Endothelial cell of hepatic sinusoid (primary cell): ENCODE measurements at regions not wholly inside any gene's neighbourhood (a gene's known extent, or its start where the extent isn't known, plus 50 kb on each side); places are given as distances from the start of the nearest gene placed in this dataset.

Experiments
- in situ Hi-C: cut with HindIII; loops from 2 replicates; pipeline ENCODE4 v1.10.0; 2017; ENCODE audit warnings: low sequenced_read_pairs

DNA sequence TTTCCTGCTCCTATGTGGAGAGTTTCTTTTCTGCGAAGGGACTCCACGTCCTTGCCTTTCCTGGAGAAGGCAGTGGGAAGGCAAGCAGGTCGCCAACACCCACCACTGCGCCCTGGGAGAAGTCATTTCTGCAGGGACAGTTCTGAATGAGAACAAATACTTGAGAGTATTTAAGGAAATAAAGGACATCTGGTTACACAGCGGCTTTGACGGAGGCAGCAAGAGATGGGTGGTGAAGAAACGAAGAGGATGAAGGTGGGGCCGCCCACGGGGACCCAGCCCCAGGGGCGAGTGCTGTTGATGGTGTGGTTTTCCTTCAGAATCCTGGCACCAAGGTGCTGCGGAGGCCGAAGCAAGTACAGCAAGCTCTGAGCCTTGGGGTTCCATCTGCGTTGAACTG lies 75.5 kb downstream of the PSMG1 start:
- in situ Hi-C loops, result loop anchor here (25.0 kb wide), 1 partner anchor 370 kb away; no protein-coding TSS in a partner anchor

DNA sequence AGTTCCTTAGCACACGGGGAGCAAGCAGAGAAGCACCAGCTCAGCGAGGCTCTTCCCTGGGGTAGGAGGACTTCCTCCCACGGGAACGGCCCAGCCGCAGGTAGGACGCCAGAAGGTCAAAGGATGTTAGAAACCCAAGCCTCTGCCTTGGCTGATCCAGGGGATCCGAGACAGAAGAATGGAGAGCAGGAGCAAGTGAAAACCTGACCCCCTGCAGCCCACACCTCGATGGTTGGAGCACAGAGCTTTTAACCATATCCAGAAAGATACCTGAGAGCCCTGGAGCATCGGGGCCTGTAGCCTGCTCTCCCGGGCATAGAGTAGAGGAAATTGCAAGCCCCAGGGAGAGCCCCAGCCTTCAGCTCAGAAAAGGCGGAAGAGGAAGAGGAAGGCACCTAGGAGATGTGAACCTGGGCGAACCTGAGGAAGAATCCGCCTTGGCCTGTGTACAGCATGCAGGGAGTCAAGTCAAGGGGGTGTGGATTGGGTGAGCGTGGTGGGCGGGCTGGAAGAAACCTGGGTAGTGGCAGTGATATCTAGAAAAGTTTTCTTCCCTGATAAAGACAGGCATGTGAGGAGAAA lies 76.3 kb downstream of the PSMG1 start:
- in situ Hi-C loops, result loop anchor here (25.0 kb wide), 1 partner anchor 370 kb away; no protein-coding TSS in a partner anchor

DNA sequence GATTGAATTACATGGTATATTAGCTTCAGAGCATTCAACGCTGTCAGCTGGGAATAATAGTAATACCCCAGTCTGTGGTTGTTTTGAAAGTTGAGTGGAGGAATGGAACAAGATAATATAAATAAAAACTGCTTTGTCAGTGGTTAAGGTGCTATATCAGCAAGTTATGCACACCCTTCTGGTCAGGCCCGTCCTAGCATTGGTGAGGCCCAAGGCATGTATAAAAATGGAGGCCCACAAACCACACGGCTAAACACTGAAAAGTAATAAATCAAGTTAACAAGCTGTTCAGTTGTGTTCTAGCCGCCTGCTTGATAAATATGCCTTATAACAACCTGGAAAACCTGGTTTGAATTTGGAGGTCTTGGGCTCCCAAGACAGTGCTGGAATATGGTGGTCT lies 77.4 kb downstream of the PSMG1 start:
- in situ Hi-C loops, result loop anchor here (25.0 kb wide), 1 partner anchor 369 kb away; no protein-coding TSS in a partner anchor

DNA sequence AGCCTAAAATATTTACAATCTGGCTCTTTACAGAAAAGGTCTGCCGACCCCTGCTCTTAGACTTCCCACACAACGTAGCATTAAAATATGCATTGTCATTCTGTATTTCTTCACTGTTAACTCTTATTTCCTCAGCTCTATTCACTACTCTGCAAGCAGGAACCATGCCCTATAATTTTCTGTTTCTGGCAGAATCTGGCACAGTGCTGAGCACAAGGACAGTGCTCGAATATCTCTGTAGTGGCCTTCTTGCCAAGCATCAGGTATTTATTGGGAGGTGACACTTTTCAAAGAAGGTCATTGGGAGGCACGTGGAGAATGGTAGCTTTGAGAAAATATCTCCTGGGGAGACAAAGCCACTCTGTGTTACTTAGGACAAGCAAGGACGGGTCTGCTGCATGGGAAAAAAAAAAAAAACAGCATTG lies 77.9 kb downstream of the PSMG1 start:
- in situ Hi-C loops, result loop anchor here (25.0 kb wide), 1 partner anchor 368 kb away; no protein-coding TSS in a partner anchor

DNA sequence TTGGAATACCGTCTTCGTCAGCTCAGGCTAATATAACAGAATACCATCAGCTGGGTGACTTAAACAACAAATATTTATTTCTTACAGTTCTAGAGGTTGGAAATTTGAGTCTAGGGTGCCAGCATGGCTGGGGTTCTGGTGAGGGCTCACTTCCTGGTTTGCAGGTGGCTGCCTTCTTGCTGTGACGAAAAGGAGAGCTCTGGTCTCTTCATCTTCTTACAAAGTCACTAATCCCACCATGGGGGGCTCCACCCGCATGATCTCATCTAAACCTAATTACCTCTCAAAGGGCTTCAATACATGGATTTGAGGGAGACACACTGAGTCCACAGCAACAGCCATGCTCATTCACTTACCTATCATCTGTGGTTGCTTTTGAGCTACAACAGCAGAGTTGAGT lies 78.3 kb downstream of the PSMG1 start:
- in situ Hi-C loops, result loop anchor here (25.0 kb wide), 1 partner anchor 368 kb away; no protein-coding TSS in a partner anchor

DNA sequence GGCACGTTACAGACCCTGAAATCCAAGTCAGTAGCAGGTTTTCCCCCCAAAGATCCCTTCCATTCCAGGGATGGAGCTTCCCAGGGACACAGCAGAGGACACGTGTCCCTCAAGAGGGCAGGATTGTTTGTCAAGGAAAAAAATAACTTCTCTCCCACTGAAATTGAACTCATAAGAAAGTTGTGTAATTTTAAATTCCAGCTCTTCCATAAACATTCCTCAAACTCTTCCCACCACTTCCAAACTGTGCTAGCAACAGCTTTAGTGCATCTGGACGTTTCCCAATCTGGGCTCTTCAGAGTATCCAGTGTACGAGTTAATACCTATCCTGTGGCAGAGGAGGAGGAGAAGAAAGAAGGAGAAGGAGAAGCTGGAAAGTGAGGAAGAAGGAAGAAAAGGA lies 79.6 kb downstream of the PSMG1 start:
- in situ Hi-C loops, result loop anchor here (25.0 kb wide), 1 partner anchor 366 kb away; no protein-coding TSS in a partner anchor

DNA sequence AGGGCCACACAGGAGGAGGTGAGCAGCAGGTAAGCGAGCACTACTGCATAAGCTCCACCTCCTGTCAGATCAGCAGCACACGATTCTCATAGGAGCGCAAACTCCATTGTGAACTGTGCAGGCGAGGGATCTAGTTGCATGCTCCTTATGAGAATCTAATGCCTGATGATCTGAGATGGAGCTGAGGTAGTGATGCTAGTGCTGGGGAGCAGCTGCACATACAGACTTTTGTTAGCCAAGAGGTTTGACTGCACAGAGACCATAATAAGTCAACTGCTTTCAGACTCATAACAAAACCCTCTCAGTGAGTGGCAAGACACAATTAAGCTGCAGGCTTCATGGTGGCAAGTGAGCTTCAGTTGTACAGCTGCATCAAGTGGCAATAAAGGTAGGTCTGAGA lies 83.4 kb downstream of the PSMG1 start:
- in situ Hi-C loops, result loop anchor here (25.0 kb wide), 1 partner anchor 363 kb away; no protein-coding TSS in a partner anchor

DNA sequence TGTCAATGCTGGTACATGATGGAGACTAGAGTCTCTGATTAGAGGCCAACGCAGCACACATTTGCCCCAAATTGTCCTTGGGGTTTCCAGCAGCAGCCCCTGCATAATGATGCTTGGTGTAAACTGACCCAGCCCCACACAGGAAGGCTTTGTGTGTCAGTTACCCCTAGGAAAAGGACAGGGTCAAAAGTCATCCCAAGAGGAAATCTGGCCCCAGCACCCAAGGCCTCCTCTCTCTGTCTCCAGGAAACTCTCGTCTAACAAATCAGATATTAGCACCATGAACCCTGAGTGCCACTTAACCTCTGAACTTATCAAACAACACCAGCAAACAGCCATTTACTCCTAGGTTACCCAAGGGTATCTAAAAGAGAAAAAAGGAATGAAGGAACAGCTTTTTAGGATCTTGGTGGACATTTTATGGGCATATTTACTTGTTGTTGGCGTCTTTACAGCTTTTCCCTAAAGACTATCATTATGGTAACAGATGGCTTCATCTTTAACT lies 84.5 kb downstream of the PSMG1 start:
- in situ Hi-C loops, result no loop called here

DNA sequence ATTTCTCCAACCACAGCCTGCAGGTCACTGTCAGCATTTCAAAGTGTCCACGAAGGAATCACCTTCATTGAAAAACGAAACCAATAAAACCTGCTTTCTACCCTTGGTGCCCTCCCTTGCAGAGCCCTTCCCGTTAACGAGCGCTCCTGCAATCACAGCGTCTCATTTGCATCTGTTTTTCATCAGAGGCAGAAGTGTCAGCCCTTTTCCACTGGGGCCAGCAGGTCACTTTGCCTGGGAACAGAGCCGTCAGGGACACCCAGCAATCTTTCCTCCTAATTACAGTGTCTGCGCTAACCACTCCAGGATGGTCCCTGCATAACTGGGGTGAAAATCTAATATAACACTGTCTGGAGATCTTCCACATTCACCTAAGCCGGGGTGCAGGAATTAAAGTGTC lies 85.3 kb downstream of the PSMG1 start:
- in situ Hi-C loops, result no loop called here

DNA sequence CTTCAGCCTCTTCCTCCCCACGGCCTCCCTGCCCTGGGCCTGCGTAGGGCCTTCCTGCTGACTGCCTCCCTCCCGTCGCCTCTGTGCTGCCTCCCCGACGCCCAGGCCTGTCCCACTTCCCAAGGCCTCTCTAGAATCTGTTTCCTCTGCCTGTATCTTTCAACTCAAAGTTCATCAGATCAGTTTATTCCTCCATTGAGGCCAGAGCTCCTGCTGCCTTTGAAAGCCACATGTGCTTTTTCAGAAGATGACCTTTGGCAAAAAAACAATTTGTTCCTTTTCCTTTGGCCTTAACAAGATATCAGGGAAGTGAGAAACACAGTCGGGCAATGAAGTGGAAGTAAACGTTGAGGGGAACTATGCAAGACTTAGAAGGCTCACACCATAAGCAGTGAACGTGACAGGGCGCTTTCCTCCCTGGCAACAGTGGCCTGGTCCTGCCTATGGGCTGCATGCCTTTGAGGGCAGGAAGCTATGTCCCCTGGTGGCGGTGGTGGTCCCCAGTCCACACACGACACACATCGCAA lies 85.9 kb downstream of the PSMG1 start:
- in situ Hi-C loops, result no loop called here

DNA sequence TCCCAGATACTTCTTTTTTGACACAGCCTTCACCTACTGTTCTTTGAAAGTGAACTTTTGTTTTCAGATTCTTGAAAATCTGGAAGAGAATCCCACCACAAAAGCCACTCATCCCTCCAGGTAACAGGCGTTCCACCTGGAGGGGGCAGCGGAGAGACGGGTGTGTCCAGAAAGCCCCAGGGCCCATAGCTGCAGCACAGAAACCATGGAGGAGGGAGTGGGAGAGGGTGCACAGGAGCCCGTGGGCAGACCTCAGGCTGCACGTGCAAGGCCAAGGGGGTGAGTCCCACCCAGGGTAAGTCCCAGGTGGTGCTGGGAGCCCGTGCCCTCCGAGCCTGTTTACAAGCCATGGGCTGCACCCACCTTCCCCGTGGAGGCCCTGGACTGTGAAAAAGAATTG lies 86.5 kb downstream of the PSMG1 start:
- in situ Hi-C loops, result no loop called here

DNA sequence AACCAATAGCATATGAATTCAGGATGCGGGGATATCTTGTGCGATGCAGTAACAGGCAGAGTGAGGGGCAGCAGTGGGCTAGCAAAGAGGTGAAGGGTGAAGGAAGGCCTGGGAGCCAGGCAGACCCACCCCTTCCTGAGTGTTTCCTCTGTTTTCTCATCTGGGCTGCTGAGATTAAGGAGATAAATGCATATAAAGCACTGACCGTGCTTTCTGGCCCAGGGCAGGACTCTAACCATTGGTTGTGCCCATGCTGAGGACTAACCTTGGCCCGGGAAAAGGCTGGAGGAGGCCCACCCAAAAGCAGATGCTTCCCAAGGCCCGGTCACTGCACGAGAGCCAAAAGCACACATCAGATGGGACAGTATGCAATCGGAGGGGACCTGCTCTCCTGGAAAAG lies 87.6 kb downstream of the PSMG1 start:
- in situ Hi-C loops, result no loop called here

DNA sequence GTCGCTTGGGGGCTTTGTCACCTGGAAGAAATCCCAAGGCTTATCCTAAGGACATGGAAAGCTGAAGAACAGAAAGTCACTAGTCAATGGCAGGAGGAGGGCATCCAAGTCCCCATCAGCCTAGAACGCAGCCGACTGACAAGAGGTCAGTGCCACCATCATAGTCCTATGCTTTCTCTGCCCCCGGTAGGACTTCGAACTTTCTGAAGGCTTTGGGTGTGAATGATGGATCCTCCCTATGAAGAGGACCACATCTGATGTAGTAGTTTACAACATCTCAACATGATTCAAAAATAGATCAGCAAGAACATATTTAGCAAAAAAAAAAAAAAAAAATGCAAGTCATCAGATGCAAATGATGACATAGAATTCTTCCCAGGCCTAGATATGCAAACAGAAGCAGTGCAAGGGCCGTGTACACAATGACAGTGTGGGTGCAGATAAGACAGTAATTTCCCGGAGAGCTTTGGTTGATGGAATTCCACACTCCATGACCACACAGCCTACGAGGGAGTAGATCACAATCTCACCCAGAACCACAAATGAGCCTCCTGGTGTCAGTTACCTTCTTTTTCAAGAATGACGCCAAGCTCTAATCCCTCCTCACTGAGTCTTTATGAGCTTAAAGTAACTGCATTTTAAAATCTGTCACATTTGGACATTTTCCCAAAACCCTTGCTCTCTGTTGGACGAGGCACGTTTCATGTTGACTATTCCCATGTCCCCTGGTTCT lies 88.2 kb downstream of the PSMG1 start:
- in situ Hi-C loops, result no loop called here

DNA sequence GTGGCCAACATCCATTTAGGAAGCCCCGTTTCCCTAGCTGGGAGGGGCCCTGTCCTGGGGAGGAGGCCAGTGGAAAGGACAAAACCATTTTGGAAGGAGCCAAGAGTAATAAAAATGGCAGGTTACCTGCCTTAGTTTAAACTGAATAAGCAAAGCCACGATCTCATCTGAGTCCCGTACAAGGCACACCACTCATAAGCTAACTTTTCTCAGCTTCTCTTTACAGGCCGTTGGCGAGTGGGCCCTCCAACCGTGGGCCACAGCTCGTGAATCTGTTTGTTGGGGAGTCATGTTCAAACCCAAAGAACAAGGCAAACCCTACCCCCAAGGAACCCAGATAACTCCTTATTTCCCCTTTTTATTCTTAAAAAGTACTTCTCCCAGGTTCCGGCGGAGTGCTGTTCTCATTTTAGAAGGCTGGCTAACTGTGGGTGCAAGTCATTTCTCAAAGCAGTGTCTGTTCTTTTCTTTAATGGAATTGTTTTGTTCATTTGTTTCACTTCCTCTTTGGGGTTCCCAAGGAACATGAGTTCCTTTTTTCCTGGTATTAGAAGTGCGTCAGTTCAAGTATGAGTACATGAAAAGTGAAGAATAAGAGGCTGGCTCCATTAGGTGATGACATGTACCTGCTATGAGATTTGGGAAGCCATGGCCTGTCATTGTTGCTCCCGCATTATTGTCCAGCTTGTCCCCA lies 89.0 kb downstream of the PSMG1 start:
- in situ Hi-C loops, result no loop called here

DNA sequence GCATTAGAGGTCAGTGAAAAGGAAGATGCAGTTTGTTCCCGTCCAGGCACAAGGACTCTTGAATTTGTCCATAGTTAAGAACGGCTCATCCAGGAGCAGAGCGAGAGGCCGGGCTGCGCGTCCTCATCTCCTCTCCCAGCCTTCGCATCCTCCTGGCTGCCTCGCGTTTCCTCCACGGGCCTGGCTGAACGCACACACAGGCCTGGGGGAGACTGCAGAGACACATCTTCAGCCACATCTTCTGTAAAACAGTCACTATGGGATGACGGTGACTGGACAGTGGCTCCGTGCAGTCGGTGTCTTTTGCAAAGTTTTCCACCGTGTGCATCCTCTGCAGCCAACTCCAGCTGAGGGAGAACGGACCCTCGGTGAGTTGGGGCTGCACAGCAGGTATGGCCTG lies 89.7 kb downstream of the PSMG1 start:
- in situ Hi-C loops, result no loop called here

DNA sequence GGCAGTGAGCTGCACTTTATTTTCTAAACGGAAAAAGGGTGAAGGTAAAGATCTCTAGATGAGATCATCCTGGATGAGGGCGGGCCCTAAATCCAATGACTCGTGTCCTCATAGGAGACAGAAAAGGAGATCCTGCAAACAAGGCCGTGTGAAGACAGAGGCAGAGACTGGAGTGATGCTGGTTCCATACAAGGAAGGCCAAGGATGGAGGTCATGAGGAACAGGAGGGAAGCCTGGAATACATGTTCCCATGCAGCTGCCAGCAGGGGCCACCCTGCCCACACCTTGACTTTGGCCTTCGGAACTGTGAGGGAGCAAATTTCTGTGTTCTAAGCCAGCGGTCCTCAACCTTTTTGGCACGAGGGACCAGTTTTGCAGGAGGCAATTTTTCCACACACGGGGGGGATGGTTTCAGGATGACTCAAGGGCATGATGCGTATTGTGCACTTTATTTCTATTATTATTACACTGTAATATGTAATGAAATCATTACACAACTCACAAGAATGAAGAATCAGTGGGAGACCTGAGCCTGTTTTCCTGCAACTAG lies 94.3 kb downstream of the PSMG1 start:
- in situ Hi-C loops, result no loop called here

DNA sequence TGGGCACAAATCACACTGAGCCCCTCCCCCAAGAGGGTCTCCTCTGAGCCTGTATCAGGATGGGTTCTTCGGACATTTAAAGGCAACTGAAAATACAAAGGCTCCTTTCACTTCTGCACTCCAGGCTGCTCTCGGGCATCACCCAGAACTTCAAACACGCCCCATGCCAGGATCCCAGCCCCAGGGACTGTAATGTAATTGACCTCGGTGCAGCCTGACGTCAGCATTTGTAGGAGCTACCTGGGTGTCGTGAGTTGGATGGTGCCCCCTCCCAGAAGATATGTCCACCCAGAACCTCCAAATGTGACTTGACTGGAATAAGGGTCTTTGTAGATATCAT lies 95.2 kb downstream of the PSMG1 start:
- in situ Hi-C loops, result no loop called here

DNA sequence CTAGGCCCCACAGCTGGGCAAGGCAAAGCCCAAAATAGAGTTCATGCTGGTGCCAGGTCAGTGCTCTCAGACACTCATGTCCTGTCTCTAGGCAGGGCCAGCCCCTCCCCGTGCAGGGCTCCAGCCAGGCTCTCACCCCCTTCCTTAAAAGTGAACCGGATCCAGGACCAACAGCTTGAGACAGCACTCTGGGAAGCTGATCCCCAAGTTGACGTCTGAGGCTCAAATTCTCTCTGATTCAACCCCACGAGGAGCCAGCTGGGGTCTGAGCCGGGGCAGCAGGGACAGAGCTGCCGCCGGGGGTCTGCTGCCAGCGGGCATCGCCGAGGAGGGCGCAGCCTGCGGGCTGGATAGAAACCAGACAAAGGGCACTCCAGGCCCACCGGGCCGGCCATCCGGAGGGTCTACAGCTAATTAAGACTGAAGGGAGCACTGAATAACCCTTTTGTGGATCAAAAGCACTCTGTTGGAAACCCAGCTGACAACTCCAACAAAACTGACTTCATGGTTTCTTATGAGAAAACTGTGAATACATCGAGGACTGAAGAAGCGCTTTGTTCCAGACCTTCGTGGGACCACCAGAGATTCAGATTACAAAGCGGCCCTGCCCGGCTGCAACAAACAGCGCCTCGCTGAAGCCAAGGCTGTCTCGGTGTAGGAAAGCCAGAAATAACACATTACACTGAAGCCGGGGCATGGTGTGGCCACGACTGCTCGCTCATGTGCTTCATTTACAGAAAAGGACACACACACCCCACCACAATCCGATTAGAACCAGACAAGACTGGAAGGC lies 95.8 kb downstream of the PSMG1 start:
- in situ Hi-C loops, result no loop called here

DNA sequence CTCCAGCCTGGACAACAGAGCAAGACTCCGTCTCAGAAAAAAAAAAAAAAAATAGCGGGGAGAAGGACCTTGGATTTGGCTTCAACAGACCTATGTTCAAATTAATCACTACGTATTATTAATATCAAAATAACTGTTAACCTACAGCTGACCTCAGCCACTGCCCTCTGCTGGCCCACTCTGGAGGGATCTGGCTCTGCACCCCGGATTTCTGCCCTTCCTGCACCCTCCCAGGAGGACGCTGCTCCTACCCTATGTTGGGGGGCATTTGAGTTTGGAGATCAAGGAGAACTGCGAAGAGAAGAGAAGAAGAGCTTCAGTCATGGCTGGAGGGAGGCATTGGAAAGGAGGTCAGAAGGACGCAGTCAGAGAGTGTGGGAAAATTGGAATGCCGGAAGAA lies 96.7 kb downstream of the PSMG1 start:
- in situ Hi-C loops, result no loop called here

DNA sequence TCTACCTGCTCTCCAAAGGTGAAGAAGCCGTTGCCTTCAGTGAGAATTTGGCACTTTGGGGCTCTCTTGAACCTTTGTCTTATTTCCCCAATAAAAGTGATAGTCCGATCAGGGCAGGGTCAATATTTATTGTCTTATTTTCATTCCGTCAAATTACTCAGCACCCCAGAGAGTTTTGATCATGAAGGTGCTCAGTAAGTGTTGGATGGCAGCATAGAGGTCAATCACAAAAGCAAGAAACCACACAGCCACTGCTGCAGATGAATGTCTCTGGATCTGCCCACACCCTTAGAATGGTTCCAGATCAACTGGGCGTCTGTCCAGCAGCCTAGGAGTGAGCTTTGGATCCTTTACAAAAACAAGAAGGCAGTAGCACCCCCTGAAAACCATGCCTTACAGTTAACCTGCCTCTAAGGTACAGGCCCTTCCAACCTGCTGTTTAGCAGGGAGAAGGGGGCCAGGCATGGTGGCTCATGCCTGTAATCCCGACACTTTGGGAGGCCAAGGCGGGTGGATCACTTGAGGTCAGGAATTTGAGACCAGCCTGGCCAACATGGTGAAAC lies 97.3 kb downstream of the PSMG1 start:
- in situ Hi-C loops, result no loop called here
